ENCODE measurements at regions not wholly inside any gene's neighbourhood (a gene's known extent, or its start where the extent isn't known, plus 50 kb on each side); places are given as distances from the start of the nearest gene placed in this dataset.

DNA sequence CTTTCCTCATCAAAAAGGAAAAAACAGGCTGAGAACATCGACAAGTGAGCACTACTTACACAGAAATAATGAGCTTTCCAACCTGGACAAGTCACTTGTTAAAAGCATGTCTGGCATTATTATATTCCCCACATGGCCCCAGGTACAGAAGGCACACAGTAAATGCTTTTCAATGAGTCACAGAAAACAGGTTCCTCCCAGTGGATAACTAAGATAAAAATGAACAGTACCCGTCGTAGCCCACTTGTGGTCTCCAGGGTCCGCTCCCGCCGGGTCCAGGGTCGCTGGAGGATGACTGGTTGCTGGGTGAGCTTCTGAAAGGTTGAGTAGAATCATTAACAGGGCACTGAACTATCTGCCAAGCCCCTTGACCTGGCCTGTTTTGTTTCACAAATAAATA is 186.6 kb downstream of the SIPA1L2 start:
- Histone ChIP-seq H3K79me2 (ENCODE audit: control insufficient read depth, insufficient read depth, low read length) (no peaks in the 10 kb centered on the region), H3K9me1 (ENCODE audit: control insufficient read depth, insufficient read depth, low read length) (no peaks in the 10 kb centered on the region), H3K36me3 (ENCODE audit: control insufficient read depth, insufficient read depth, low read length) (no peaks in the 10 kb centered on the region), H4K20me1 (replicated peaks; ENCODE audit: control insufficient read depth, insufficient read depth, low read length) (no peaks in the 10 kb centered on the region), H3K4me3 (no peak overlapping the region), H3K27ac (ENCODE audit: extremely low read depth, low read depth, low read length) (no peak overlapping the region), H3K4me2 (ENCODE audit: insufficient read depth, low read length) (no peak overlapping the region), H2AFZ (ENCODE audit: low read depth, low read length) (no peak overlapping the region), H3K9ac (ENCODE audit: insufficient read depth in 1 of 2, low read depth in 2 of 2, low read length in 2 of 2) (no peak overlapping the region), H3K27me3 (ENCODE audit: control insufficient read depth in 2 of 2, insufficient read depth in 2 of 2, low read length in 2 of 2) (peaks cover 0 to 4% of the 10 kb centered on the region in 2 experiments; a peak in 1 of 5 replicates), H3K4me1 (replicated peaks in 1 of 2; ENCODE audit: control insufficient read depth in 2 of 2, insufficient read depth in 2 of 2, low read length in 2 of 2) (no peaks in the 10 kb centered on the region), H3K9me3 (replicated peaks; ENCODE audit: control insufficient read depth, insufficient read depth, low read depth, low read length) (no peaks in the 10 kb centered on the region)
- WGBS (ENCODE audit: insufficient coverage, low coverage, missing lambda C conversion rate): 0% methylated on average over 7 of the region's 7 CpGs
- DNase-seq (ENCODE audit: extremely low read depth in 1 of 4, low spot score in 3 of 4): no peak
- no TSS peak for BruUV-seq (replicated peaks)
- ChIA-PET POLR2A (interaction anchor here (0.7 kb wide), 1 partner anchor 265 kb away, joined by 4 read pairs; no protein-coding TSS in a partner anchor), CTCF (ENCODE audit: low intra/inter-chr PET ratio) (no interaction called here)
- FAIRE-seq: no peak
- in situ Hi-C loops (cut with MboI) (no loop called here), intact Hi-C loops (cut with micrococcal nuclease) (no loop called here)
- ATAC-seq: no peak
- TF ChIP-seq, protein P1, sequence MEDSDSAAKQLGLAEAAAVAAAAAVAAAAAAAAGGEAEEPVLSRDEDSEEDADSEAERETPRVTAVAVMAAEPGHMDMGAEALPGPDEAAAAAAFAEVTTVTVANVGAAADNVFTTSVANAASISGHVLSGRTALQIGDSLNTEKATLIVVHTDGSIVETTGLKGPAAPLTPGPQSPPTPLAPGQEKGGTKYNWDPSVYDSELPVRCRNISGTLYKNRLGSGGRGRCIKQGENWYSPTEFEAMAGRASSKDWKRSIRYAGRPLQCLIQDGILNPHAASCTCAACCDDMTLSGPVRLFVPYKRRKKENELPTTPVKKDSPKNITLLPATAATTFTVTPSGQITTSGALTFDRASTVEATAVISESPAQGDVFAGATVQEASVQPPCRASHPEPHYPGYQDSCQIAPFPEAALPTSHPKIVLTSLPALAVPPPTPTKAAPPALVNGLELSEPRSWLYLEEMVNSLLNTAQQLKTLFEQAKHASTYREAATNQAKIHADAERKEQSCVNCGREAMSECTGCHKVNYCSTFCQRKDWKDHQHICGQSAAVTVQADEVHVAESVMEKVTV (CRISPR knock-in tag; IDR thresholded peaks at IDR 0.05): no peak
- no peak for TF ChIP-seq ZNF561 (CRISPR knock-in tag; conservative IDR thresholded peaks at IDR 0.05)
- TF ChIP-seq, protein P2, sequence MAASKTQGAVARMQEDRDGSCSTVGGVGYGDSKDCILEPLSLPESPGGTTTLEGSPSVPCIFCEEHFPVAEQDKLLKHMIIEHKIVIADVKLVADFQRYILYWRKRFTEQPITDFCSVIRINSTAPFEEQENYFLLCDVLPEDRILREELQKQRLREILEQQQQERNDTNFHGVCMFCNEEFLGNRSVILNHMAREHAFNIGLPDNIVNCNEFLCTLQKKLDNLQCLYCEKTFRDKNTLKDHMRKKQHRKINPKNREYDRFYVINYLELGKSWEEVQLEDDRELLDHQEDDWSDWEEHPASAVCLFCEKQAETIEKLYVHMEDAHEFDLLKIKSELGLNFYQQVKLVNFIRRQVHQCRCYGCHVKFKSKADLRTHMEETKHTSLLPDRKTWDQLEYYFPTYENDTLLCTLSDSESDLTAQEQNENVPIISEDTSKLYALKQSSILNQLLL (CRISPR knock-in tag; IDR thresholded peaks at IDR 0.05; ENCODE audit: borderline replicate concordance): no peak
- TF ChIP-seq ETV1 (tag; conservative IDR thresholded peaks at IDR 0.05; ENCODE audit: low read depth): no peak
- no peak for TF ChIP-seq ZNF384 (IDR thresholded peaks at IDR 0.05; ENCODE audit: low read depth, low read length)
- TF ChIP-seq ZNF75A (CRISPR knock-in tag; IDR thresholded peaks at IDR 0.05): no peak
- TF ChIP-seq, protein P3, sequence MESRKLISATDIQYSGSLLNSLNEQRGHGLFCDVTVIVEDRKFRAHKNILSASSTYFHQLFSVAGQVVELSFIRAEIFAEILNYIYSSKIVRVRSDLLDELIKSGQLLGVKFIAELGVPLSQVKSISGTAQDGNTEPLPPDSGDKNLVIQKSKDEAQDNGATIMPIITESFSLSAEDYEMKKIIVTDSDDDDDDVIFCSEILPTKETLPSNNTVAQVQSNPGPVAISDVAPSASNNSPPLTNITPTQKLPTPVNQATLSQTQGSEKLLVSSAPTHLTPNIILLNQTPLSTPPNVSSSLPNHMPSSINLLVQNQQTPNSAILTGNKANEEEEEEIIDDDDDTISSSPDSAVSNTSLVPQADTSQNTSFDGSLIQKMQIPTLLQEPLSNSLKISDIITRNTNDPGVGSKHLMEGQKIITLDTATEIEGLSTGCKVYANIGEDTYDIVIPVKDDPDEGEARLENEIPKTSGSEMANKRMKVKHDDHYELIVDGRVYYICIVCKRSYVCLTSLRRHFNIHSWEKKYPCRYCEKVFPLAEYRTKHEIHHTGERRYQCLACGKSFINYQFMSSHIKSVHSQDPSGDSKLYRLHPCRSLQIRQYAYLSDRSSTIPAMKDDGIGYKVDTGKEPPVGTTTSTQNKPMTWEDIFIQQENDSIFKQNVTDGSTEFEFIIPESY (CRISPR knock-in tag; IDR thresholded peaks at IDR 0.05): no peak
- TF ChIP-seq XRCC5 (IDR thresholded peaks at IDR 0.05; ENCODE audit: low read depth, low read length): no peak
- TF ChIP-seq ZBTB7A (IDR thresholded peaks at IDR 0.05; ENCODE audit: borderline replicate concordance, control insufficient read depth, low read depth, low read length): no peak

Measured in K562 (cell line).